Hepatocyte (in vitro differentiated cells): ENCODE measurements at regions not wholly inside any gene's neighbourhood (a gene's known extent, or its start where the extent isn't known, plus 50 kb on each side); places are given as distances from the start of the nearest gene placed in this dataset.
A peak's percentile ranks its signal among the peaks of the same experiment; 100 is the strongest.

ENCODE experiments used
- DNase-seq: peaks from one replicate; pipeline ENCODE4 v3.0.0-alpha.2; 2016; ENCODE audit warnings: low spot score
- H2AFZ ChIP-seq: fragments of 200-600 bp; sonication (generic); 2 replicates; pipeline ENCODE4 v1.6.0; 2016; ENCODE audit warnings: antibody characterized with exemption, mild to moderate bottlenecking
- H3K27ac ChIP-seq: fragments of 200-600 bp; sonication (generic); 2 replicates; pipeline ENCODE4 v1.5.1; 2016; ENCODE audit warnings: mild to moderate bottlenecking
- H3K27me3 ChIP-seq: fragments of 200-600 bp; sonication (generic); 2 replicates; pipeline ENCODE4 v1.6.1; 2016
- H3K36me3 ChIP-seq: fragments of 200-600 bp; sonication (generic); replicated peaks from 2 replicates; pipeline ENCODE4 v1.5.1; 2016; ENCODE audit warnings: low read depth; ENCODE audit not compliant: insufficient read depth
- H3K4me1 ChIP-seq: fragments of 200-600 bp; sonication (generic); 2 replicates; pipeline ENCODE4 v1.5.1; 2016; ENCODE audit warnings: mild to moderate bottlenecking, moderate library complexity; ENCODE audit not compliant: insufficient read depth
- H3K4me2 ChIP-seq: fragments of 200-600 bp; sonication (generic); 2 replicates; pipeline ENCODE4 v1.6.0; 2016
- H3K4me3 ChIP-seq: fragments of 200-600 bp; sonication (generic); 2 replicates; pipeline ENCODE4 v1.5.1; 2016; ENCODE audit warnings: mild to moderate bottlenecking
- H3K79me2 ChIP-seq: fragments of 200-600 bp; sonication (generic); 2 replicates; pipeline ENCODE4 v1.6.0; 2017; ENCODE audit warnings: mild to moderate bottlenecking
- H3K9me2 ChIP-seq: fragments of 200-600 bp; sonication (generic); replicated peaks from 2 replicates; pipeline ENCODE4 v1.6.0; 2017; ENCODE audit warnings: mild to moderate bottlenecking; ENCODE audit not compliant: insufficient read depth
- H3K9me3 ChIP-seq: fragments of 200-600 bp; sonication (generic); 2 replicates; pipeline ENCODE4 v1.5.1; 2016; ENCODE audit warnings: low read depth, mild to moderate bottlenecking
- H4K20me1 ChIP-seq: fragments of 200-600 bp; sonication (generic); 2 replicates; pipeline ENCODE4 v1.6.0; 2016; ENCODE audit warnings: mild to moderate bottlenecking; ENCODE audit not compliant: insufficient read depth, poor library complexity, severe bottlenecking
- EZH2 ChIP-seq: fragments of 200-600 bp; sonication (generic); IDR thresholded peaks from 2 replicates; pipeline ENCODE4 v1.6.1; 2016; ENCODE audit warnings: antibody characterized with exemption, mild to moderate bottlenecking, borderline replicate concordance
- EZH2phosphoT487 ChIP-seq: fragments of 200-600 bp; sonication (generic); IDR thresholded peaks from one replicate; pipeline ENCODE4 v1.6.1; 2018; ENCODE audit warnings: antibody characterized with exemption, mild to moderate bottlenecking, low read depth, moderate library complexity; ENCODE audit not compliant: unreplicated experiment, severe bottlenecking
- WGBS: methylation state at CpG from one replicate; pipeline ENCODE4 v1.1.6; 2016; ENCODE audit warnings: low lambda C conversion rate; ENCODE audit errors: missing lambda C conversion rate; 5-methylcytosine and 5-hydroxymethylcytosine counted together
- TF ChIP-seq, protein P1 (sequence below): fragments of 200-600 bp; sonication (generic); IDR thresholded peaks from 2 replicates; pipeline ENCODE4 v1.5.1; 2016; ENCODE audit warnings: antibody characterized with exemption, mild to moderate bottlenecking; ENCODE audit not compliant: poor library complexity

DNA sequence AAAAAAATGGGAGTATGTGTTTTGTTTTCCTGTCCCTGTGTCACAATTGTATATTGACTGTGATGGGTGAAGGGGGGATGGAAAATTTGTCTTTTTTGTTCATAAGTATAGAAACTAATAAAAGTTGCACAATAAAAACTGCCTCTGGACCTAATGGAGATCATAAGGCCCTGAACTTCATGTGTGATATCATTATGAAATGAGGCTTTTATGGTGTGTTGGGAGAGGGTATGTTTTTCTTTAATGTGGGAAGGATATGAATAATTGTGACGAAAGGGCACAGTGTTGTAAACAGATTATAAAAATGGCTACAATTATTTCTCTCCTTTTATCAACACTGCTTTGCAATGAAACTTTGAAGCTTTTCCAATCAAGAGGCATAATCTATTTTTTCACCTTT lies 1889.3 kb upstream of the CELF4 start:
- DNase-seq: no peak
- 86% methylated on average over 1 of the region's 1 CpG for WGBS
- Histone ChIP-seq H4K20me1 (no peaks in the 10 kb centered on the region), H3K27ac (no peak overlapping the region), H3K27me3 (no peaks in the 10 kb centered on the region), H3K36me3 (no peaks in the 10 kb centered on the region), H3K4me1 (no peaks in the 10 kb centered on the region), H3K9me2 (no peaks in the 10 kb centered on the region), H3K79me2 (no peaks in the 10 kb centered on the region), H3K9me3 (no peaks in the 10 kb centered on the region), H2AFZ (peak overlapping the region; percentile 71), H3K4me2 (no peak overlapping the region), H3K4me3 (no peak overlapping the region)
- no peak for TF ChIP-seq EZH2
- TF ChIP-seq EZH2phosphoT487: no peak
- TF ChIP-seq, protein P1, sequence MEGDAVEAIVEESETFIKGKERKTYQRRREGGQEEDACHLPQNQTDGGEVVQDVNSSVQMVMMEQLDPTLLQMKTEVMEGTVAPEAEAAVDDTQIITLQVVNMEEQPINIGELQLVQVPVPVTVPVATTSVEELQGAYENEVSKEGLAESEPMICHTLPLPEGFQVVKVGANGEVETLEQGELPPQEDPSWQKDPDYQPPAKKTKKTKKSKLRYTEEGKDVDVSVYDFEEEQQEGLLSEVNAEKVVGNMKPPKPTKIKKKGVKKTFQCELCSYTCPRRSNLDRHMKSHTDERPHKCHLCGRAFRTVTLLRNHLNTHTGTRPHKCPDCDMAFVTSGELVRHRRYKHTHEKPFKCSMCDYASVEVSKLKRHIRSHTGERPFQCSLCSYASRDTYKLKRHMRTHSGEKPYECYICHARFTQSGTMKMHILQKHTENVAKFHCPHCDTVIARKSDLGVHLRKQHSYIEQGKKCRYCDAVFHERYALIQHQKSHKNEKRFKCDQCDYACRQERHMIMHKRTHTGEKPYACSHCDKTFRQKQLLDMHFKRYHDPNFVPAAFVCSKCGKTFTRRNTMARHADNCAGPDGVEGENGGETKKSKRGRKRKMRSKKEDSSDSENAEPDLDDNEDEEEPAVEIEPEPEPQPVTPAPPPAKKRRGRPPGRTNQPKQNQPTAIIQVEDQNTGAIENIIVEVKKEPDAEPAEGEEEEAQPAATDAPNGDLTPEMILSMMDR: no peak

DNA sequence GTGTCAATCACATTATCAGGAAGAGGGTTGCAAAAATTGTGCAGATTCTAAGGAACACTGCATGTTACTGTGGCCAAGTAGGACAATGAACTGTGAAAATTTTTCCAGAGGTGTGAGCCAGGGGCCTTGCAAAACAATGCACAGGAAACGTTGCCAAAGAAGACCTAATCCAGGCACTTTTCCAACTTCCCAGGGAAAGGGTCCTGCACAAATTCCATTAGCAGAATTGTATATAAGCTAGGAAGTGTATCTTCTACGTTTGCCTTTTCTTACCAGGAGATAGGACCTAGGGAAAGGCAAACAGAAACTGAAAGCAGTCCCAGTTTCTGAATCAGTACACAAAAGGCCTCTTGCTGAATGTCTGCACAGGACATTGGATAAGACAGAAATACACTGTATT lies 1888.3 kb upstream of the CELF4 start:
- no peaks in the 10 kb centered on the region for H3K9me2 ChIP-seq
- no peaks in the 10 kb centered on the region for H4K20me1 ChIP-seq
- H3K9me3 ChIP-seq: no peaks in the 10 kb centered on the region
- no peak overlapping the region for H3K4me3 ChIP-seq
- H3K79me2 ChIP-seq: no peaks in the 10 kb centered on the region
- peak; percentile 30 for DNase-seq
- TF ChIP-seq EZH2: no peak
- no peaks in the 10 kb centered on the region for H3K36me3 ChIP-seq
- peak overlapping the region; percentile 43 for H3K27ac ChIP-seq
- no peaks in the 10 kb centered on the region for H3K4me1 ChIP-seq
- H2AFZ ChIP-seq: peak overlapping the region; percentile 71
- 10% methylated on average over 2 of the region's 2 CpGs for WGBS
- no peaks in the 10 kb centered on the region for H3K27me3 ChIP-seq
- H3K4me2 ChIP-seq: peak overlapping the region; percentile 69

DNA sequence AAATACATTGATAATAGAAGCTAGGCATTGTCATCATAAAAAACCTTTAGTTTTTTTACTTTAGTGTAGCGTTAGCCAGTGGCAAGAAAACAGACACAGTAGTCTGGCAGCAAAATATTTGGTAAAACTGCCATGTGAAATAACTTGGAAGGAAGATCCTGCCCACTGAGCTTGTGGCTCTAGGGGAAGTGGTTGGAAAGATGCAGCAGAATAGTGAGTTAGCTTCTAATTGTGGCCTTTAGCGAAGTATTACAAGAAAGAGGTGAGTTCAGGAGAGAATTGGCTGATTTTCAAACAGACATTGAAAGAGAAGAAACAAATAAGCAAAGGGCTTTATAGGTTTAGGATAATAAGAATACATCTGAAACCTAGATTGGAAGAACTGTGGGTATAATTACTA lies 1887.8 kb upstream of the CELF4 start:
- H3K9me3 ChIP-seq: no peaks in the 10 kb centered on the region
- H3K9me2 ChIP-seq: no peaks in the 10 kb centered on the region
- no peak for DNase-seq
- peak overlapping the region; percentile 43 for H3K27ac ChIP-seq
- no peak overlapping the region for H3K4me3 ChIP-seq
- no peaks in the 10 kb centered on the region for H4K20me1 ChIP-seq
- H3K79me2 ChIP-seq: no peaks in the 10 kb centered on the region
- H2AFZ ChIP-seq: peak overlapping the region; percentile 71
- TF ChIP-seq EZH2 (no peak), EZH2phosphoT487 (no peak)
- TF ChIP-seq, protein P1: no peak
- no peaks in the 10 kb centered on the region for H3K27me3 ChIP-seq
- H3K36me3 ChIP-seq: no peaks in the 10 kb centered on the region
- 84% methylated on average over 2 of the region's 2 CpGs for WGBS
- H3K4me2 ChIP-seq: peak overlapping the region; percentile 69
- no peaks in the 10 kb centered on the region for H3K4me1 ChIP-seq

DNA sequence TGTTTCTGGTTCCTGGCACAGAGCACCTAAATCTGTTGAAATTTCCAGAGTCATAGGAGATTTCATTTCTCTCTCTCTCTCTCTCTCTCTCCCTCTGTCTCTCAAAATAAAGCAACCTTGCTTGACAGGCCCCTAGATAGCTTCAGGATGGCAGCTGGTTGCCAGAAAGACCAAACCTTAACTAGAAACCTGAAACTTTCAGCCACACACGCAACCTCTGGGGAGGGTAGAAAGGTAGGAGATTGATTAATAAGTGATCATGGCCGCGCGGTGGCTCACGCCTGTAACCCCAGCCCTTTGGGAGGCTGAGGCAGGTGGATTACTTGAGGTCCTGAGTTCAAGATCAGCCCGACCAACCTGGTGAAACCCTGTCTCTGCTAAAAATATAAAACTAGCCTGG lies 1885.4 kb upstream of the CELF4 start:
- H3K4me3 ChIP-seq: no peak overlapping the region
- H3K79me2 ChIP-seq: no peaks in the 10 kb centered on the region
- no peak for TF ChIP-seq EZH2
- TF ChIP-seq, protein P1: no peak
- no peak for TF ChIP-seq EZH2phosphoT487
- no peaks in the 10 kb centered on the region for H4K20me1 ChIP-seq
- no peaks in the 10 kb centered on the region for H3K9me2 ChIP-seq
- no peak for DNase-seq
- H3K4me2 ChIP-seq: no peak overlapping the region
- H3K27me3 ChIP-seq: no peaks in the 10 kb centered on the region
- no peaks in the 10 kb centered on the region for H3K4me1 ChIP-seq
- 91% methylated on average over 6 of the region's 6 CpGs for WGBS
- H3K9me3 ChIP-seq: no peaks in the 10 kb centered on the region
- H3K27ac ChIP-seq: no peak overlapping the region
- no peak overlapping the region for H2AFZ ChIP-seq
- no peaks in the 10 kb centered on the region for H3K36me3 ChIP-seq
